Neural progenitor cell (in vitro differentiated cells): ENCODE measurements at regions not wholly inside any gene's neighbourhood (a gene's known extent, or its start where the extent isn't known, plus 50 kb on each side); places are given as distances from the start of the nearest gene placed in this dataset.

ENCODE experiments used
- CTCF ChIP-seq: fragments of 200-600 bp; sonication (generic); IDR thresholded peaks from 2 replicates; pipeline ENCODE4 v1.5.1; 2017; ENCODE audit warnings: antibody characterized with exemption, mild to moderate bottlenecking
- EZH2 ChIP-seq: fragments of 200-600 bp; sonication (generic); IDR thresholded peaks from 2 replicates; pipeline ENCODE4 v1.6.1; 2017; ENCODE audit warnings: antibody characterized with exemption, mild to moderate bottlenecking, moderate library complexity
- EZH2phosphoT487 ChIP-seq: fragments of 200-600 bp; sonication (generic); IDR thresholded peaks from 2 replicates; pipeline ENCODE4 v1.6.1; 2017; ENCODE audit warnings: antibody characterized with exemption

DNA sequence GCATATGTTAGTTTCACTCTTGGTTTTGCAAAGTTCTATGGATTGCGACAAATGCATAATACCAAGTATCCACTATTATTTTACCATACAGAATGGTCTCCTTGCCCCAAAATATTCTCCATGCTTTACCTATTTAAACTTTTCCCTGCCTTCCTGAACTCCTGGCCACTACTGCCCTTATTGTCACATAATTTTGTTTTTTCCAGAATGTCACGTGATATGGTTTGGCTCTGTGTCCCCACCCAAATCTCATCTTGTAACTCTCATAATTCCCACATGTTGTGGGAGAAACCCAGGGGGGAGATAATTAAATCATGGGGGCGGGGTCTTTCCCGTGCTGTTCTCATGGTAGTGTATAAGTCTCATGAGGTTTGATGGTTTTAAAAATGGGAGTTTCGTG, 760.0 kb downstream of the METTL4 start:
- TF ChIP-seq CTCF = no peak
- no peak for TF ChIP-seq EZH2phosphoT487
- no peak for TF ChIP-seq EZH2
